Tongue (tissue), 1 donor: ENCODE measurements at regions not wholly inside any gene's neighbourhood (a gene's known extent, or its start where the extent isn't known, plus 50 kb on each side); places are given as distances from the start of the nearest gene placed in this dataset.

Experiments
- DNase-seq: peaks from one replicate; pipeline ENCODE4 v3.0.0-alpha.2; 2015

- DNase-seq = no peak
Measured at GRCh38 chr16:50992350-50993032, 158.6 kb downstream of the SALL1 start.

- DNase-seq = no peak
Measured at GRCh38 chr16:50991436-50991835, 159.6 kb downstream of the SALL1 start.

GRCh38 chr16:50991006-50991405, 160.1 kb downstream of the SALL1 start:
- DNase-seq = no peak

- no peak for DNase-seq
Measured at GRCh38 chr16:50989047-50989446, 162.0 kb downstream of the SALL1 start.

- DNase-seq = no peak
Measured at GRCh38 chr16:50988441-50988840, 162.6 kb downstream of the SALL1 start.

- DNase-seq = no peak
Measured at GRCh38 chr16:50986453-50986852, 164.6 kb downstream of the SALL1 start.

GRCh38 chr16:50985733-50986132, 165.3 kb downstream of the SALL1 start:
- DNase-seq = no peak

- no peak for DNase-seq
Measured at GRCh38 chr16:50984688-50985087, 166.4 kb downstream of the SALL1 start.

GRCh38 chr16:50982808-50983207, 168.3 kb downstream of the SALL1 start:
- no peak for DNase-seq

- no peak for DNase-seq
Measured at GRCh38 chr16:50981951-50982350, 169.1 kb downstream of the SALL1 start.

- DNase-seq = no peak
Measured at GRCh38 chr16:50980666-50981065, 170.4 kb downstream of the SALL1 start.

GRCh38 chr16:50979806-50980620, 171.1 kb downstream of the SALL1 start:
- no peak for DNase-seq

GRCh38 chr16:50977138-50977537, 173.9 kb downstream of the SALL1 start:
- no peak for DNase-seq

GRCh38 chr16:50974438-50975036, 176.5 kb downstream of the SALL1 start:
- DNase-seq = no peak

GRCh38 chr16:50972876-50973275, 178.2 kb downstream of the SALL1 start:
- DNase-seq = no peak

GRCh38 chr16:50970281-50970680, 180.8 kb downstream of the SALL1 start:
- DNase-seq = no peak

- DNase-seq = no peak
Measured at GRCh38 chr16:50967827-50968612, 183.1 kb downstream of the SALL1 start.

GRCh38 chr16:50964491-50964890, 186.6 kb downstream of the SALL1 start:
- DNase-seq = no peak

GRCh38 chr16:50961952-50962351, 189.1 kb downstream of the SALL1 start:
- no peak for DNase-seq

GRCh38 chr16:50960517-50961202, 190.4 kb downstream of the SALL1 start:
- no peak for DNase-seq

- DNase-seq = no peak
Measured at GRCh38 chr16:50957056-50957455, 194.0 kb downstream of the SALL1 start.

- no peak for DNase-seq
Measured at GRCh38 chr16:50956637-50957036, 194.4 kb downstream of the SALL1 start.
